OCI-M1 (cell line): ENCODE measurements at regions not wholly inside any gene's neighbourhood (a gene's known extent, or its start where the extent isn't known, plus 50 kb on each side); places are given as distances from the start of the nearest gene placed in this dataset.

Experiments used
- DNase-seq: peaks from one replicate; lab custom pipeline; 2025; lab: John Stamatoyannopoulos, UW

DNA sequence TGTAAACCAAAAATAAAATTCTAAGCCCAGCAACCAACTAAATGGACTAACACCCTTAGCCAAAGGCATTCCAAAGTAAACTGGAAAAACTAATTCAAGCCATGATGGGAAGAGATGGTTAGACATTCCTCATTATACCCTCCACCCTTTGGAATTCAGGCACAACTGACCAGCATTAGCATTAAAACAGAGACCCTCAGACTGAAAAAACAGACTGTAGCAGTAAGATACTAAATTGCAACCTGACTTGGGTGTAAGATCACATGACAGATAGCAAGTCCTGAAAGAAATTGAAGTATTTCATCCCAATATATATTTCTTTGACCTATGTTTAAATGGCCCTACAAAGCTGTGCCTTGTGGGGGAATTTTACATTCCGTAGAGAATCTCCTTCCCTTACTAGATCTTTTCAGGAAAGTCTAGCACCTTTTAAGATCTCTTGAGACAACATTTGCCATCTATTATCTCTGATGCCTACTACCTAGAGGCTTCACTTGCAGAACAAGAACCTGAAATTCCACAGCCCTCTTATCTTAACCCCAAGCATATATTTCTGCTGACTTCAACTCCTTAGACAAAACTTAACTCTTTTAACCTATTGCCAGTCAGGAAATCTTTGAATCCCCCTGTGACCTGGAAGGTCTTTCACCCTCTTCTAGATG is 750.2 kb upstream of the IGFBP3 start:
- DNase-seq, result no peak

DNA sequence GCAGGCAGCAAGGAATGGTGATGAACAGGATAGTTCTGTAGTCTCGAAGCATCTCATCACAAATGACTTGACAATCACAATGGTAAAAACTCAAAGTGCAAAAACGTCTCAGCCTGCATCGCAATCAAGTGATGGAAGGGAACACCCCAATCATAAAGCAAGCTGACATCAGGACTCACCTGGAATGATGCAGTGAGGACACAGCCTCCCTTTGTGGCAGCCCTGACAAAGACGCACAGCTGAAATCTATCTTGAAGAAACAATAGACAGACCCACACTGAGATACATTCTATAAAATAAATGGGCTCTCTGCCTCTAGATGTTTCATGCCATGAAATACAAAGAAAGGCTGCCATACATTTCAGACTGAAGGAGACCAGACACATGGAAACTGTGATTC is 748.0 kb upstream of the IGFBP3 start:
- DNase-seq, result no peak

DNA sequence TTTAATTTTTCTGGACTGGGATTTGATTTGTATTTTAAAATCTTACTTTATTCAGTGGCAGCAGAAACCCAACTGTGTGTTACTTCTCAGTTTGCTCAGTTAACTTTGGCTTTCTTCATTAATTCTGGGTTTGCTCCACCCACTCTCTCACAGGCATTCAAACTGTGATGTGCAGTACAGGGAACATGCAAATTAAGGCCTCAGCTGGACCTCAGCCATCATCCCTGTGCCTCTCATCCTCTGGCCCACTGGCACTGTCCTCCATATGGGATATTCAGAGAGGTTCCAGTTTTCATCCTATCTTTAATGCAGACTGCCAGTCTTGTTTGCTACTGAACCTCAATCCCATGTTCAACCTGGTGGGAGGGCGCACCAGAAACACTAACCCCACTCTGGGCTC is 743.4 kb upstream of the IGFBP3 start:
- DNase-seq, result no peak

DNA sequence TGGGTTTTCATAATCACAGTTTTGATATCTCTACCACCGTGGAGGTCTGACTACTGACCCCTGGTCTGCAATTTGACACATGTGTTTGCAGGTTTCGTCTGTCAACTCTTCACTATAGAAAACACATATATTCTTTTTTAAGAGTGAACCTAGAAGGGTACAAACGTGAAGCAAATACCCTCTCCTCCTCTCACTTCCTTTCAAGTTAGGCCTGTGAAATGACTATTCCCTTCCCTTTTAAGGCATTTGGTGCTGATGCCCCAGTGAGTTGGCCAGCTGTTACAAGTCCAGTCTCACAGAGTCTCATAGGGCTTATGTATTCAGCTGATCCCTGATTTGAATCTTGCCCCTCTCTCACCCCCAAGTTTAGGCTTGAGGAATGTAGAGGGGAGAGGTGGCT is 742.0 kb upstream of the IGFBP3 start:
- no peak for DNase-seq

DNA sequence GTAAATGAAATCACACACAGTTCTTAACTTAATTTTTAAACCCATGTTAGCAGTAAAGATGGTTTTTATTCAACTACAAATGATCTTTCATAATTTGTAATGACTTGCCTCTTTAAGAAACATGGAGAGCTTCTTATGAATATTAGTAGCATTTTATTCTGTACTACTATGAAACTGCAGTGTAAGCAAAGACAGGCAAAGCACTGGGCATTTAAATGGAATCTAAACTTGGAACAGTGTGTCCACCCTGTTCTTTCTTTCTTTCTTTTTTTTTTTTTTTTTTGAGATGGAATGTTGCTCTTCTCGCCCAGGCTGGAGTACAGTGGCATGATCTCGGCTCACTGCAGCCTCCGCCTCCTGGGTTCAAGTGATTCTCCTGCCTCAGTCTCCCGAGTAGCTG is 740.4 kb upstream of the IGFBP3 start:
- no peak for DNase-seq

DNA sequence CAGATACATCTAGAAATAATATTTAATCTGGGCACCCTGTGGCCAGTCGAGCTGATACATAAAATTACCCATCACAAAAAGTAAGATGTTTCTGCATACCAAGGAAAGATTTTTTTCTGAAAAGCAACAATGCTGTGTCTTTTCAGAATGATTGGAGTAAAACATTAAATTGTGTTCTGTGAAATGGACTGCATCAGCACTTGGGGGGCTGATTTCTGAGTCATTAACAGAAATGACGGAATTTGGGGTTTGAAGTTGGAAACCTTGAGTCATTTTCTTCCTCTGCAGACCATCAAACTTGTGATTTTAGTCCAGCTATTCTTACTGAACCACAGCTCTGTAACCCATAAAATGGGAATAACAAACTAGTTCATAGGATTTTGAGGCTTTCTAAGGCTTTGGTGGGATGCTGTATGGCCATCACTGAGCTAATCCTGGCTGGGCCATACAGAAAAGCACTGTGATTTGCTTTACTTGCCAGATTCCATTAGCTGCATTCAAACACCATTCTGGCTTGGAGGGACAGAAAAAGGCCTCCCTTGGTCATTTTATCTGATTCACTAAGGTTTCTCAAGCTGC is 739.4 kb upstream of the IGFBP3 start:
- no peak for DNase-seq

DNA sequence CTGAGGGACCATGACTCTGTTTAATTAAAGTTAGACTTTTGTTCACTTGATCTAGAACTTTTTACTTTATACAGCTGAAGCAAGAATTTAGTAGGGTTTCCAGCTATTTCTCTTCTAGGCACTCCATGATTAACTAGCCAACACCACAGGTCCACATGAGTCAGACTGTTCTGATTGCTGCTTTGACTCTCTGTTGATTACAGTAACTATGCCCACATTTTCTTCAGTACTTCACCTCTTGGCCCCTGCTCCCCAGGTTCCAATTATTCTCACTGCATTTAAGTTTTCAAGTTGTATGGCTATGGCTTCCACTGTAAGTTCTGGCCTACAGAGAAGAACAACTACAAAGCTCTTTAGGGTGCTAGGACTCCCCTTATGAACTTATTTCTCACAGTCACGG is 737.2 kb upstream of the IGFBP3 start:
- no peak for DNase-seq

DNA sequence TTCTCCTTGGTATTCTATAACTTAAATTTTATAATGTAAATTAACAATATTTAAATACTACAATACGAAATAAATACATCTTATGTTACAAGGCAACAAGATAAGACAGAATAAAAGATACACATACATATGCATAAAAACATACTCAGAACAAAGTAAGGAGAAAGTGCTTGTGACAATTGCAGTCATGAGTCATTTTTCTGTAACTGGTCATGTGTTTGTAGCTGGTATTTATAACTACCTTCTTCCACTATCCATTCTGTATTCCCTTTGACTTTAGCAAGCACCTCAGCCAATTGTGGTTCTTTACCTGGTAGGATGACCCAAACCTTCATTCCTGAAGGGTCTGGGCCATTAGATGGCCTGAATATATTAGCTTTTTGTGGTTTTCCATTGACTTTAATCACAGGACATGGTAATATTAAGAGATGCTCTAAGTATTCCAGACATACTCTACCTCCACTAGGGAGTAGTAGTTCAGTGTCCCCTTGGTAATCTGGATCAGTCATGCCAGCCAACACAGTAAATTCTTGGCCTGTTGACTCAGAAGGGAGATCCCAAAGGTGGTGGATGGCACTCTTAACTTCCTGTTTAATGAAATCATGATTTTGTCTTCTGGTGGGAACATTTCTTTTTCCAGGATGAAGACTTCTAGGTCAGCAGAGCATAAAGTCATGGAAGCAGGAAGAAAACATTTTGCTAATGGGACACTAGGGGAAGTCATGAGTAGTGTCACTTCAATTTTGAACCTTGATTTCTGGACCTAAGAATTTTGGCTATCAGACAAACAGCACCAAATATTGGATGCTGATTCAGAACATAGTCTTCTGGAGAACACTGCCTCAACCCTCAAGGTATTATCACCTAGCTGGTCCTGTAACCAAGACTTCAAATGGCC is 733.7 kb upstream of the IGFBP3 start:
- no peak for DNase-seq

DNA sequence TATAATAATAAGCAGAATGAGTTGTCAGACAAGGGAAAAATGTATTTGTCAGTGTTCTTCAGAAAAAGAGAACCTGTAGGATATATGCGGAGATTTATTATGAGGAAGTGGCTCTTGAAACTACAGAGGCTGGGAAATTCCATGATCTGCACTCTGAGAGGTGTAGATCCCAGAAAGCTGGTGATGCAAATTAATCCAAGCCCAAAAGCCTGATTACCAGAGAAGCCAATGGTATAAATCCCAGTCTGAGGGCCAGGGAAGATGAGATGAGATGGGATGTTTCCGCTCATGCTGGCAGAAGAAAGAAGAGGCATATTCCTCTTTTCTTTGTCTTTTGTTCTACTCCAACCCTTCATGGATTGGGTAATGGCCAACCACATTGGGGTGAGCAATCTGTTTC is 732.8 kb upstream of the IGFBP3 start:
- no peak for DNase-seq

DNA sequence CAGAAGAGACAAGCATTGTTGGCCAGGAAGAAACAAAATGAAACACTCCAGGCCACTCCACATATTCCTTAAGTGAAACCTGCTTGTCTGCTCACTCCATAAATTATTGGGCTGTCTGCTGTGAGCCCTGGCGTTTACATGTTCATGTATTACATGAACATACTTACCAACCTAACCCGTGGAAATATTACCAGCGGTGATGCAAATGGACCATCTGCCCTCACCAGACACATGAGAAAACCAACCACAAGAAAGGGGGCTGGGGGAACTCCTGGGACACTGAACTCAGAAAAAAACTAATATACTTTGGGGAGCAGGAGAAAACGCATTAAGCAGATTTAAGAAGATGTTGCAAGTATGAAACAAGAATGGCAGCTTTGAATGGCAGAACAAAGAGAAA is 731.2 kb upstream of the IGFBP3 start:
- no peak for DNase-seq

DNA sequence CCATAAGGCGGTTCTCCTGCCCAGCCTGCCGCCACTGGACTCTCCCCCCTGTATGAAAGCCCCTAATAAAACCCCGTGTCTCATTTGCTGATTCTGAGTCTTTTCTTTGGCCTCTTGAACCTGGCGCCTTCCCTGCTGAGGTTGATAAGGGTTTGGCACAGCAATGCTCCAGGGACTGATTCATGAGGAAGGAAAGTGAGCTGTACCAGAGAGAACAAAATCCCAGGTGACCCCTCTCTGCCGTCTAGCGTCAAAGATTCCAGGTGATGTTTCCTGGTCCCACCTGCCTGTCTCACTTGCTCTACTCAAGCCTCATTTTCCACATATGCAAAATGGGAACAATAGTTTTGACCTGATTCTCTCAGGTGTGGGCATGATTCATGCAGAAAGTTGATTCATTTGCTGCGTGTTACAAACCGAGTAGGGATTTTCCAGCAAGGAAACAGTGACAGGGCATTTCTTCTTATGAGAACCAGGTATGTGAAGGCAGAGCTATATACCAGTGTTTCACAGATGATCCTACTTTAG is 730.6 kb upstream of the IGFBP3 start:
- no peak for DNase-seq

DNA sequence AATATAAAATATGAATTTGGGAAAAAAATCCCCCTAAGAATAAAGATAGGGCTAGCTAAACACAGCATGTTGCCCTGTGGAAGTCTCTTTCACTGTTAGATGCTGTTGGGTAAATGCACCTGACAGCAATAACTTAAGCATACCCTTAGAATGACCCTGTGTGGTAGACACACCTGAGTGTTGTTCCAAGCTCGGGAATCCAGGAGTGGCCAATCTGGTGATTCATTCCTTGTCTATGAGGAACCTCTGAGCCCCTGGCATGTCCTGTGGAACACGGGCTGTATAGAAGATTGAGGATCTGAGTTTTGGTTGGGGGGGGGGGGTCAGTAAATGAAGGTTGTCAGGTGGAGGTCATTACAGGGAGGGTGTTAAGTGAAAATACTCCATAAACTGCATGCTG is 730.0 kb upstream of the IGFBP3 start:
- no peak for DNase-seq

DNA sequence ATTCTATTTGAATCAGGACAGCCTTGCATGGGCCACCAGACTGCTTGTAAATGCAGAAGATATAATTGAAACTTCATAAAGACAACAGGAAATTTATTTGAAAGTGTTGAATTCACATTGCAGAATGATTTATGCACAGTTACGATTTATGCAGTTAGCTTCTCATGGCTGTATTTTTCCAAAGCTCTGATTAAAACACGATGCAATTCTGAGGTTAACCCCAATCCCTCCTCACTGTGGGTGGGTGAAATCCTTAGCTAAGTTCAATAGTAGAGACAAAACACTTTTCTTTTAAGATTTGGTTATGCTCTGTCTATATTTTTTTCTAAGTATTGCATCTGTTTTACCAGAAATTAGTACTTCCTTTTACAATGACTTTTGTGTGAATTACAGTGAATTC is 728.8 kb upstream of the IGFBP3 start:
- no peak for DNase-seq

DNA sequence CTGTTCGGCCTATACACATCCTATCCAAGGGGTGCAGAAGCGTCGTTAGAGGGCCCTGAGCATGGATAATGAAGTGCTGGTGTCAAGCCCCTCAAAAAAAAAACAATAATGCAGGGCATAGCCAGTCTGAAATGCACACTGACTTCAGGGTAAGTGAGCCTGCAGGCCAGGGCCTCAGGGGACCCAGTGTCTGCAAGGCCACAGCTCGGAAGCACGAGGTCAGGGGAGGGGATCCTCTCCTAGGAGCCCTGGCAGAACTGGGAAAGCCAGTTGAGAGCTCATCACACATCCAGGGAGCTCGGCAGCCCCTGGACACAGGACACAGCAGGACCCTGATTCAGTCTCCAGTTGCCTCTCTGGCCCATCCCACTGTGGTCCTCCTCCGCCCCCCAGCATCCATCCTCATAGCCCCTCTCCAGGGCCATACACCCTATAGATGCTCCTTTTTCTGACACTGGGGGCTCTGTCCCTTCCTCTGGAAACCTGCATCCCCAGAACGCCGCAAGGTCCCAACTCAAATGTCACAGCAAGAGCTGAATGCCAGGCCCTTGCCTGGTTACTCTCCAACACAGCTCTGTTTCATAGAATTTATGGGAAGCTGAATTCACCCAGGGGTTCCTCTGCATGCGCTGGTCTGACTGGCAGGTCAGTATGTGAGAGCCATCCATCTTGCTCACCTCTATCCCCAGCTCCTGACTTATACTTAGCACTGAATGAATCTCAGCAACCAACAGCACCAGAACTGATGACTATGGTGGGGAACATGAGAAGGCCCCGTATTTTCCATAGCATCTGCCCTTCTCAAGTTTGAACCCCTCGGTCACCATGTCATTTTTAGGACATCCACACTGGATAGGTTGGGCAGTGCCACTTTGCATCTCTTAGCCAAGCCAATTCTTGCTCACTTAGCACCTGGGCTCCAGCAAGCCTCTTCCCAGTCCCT is 717.0 kb upstream of the IGFBP3 start:
- DNase-seq, result no peak

DNA sequence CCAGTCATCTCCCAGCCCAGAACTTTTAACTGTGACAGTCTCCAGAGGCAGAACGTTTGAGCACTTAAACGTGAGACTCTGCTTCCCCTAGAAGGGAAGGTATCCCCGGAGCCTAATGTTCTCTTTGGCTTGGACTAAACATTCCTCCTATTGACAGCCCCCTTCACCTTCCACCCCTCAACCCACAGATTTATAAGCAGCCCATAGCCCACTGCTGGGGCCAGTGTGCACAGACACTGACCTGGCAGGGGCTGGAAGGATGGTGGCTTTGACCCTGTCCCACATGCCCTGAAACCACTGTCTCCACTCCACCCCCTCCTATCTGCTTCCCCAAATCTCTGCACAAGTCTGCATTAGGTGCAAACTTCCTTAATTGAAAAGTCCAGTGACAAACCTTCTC is 715.0 kb upstream of the IGFBP3 start:
- DNase-seq, result no peak

DNA sequence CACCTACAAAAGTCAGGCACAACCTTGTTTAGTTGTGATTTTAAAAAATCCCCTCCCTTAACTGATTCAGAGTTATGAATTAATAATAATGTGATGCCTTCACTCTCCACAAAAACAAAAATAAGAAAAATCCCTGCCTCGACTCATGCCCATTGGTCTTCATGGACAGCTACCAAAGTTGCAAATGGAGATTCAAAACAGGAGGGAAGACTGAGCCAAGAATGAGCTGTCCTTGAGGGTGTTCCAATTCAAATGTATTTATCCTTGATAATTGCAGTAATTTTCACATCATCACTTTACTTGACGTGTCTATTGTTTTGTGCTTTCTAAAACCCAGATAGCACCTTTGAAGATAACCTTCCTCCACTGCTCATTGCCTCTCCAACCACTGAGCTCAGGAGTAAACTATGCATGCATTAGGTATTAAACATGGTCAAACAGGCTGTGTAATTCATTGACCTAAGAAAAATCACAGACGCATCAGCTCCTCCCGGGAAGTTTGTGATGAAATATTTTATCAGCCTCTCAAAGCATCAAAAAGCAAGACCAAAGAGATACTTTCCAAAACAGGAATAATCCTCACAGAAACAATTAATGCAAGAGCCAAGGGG is 712.7 kb upstream of the IGFBP3 start:
- no peak for DNase-seq

DNA sequence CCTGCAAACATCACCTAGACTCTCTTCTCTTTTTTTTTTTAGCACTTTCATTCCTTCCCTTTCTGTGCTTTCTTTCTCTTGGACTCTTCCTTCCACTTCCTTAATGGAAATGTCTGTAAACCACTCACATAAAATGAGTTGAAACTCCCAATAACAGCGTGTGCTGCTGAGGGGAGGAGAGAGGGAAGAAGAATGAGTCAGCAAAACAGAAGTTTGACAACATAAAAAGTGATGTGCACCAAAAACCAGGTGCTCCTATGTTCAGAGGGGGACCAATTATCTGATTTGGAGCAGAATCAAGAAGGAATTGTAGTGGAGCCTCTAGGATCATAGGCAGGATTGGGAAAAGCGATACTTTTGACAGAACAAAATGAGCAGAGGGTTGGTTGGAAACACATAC is 712.1 kb upstream of the IGFBP3 start:
- DNase-seq, result no peak

DNA sequence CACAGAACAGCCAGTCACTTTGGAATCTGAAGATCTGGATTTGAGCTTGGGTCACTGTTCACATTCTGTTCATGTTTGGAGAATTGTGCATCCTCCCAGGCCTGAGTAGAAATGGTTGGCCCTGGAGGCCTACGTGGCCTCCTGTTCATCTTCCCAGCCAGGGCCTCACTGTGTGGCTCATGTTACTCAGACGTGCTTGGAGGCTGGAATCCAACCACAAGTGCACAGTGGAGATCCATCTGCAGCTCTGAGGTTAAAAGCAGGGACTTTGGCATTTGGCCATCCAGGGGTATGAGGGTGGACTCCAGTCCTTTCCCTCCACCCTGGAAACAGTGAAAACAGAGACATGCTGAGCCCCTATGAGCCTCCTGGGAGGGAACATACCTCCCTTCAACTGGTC is 709.0 kb upstream of the IGFBP3 start:
- DNase-seq, result no peak

DNA sequence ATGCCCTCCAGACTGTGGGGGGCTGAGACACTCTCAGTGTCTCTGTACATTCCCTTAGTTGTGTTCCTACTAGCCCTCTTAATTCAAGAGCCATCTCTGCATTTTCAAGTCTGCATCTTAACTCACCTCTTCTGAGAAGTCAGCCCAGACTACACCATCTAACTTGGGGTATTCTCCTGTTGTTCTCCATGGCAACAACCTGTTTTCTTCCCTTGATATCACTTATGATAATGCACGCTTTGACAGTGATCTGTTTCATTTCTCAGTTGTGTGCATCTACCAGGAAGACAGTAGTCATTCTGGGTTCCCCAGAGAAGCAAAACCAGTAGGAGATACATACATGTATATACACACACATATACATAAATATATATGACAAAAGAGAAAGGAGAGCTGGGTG is 707.3 kb upstream of the IGFBP3 start:
- DNase-seq, result no peak

DNA sequence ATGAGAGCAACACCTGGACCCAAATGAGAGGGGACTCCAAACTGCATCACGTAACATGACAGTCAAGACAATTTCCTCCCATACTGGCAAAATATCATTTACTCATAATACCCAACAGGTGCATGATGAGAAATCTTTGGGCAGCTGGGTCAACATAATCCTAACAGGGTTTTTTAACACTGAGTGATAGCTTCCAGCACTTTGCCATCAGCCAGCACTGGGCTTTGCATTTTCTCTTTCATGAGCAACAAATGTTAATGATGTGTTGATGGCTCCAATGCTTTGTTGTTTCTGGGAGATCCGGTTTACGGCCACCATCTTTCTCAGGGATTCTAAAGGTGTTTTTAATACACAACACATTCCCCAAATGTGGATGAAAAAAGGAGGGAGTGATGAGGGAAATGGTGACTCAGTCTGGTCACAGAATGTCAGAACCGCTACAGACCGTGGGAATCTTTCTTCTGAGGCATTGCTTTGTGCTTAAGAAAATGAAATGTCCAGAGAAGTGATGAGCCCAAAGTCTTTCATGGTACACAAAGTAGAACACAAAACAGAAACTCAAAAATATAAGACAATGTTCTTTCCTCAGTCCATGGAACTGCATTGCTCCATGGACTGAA is 705.7 kb upstream of the IGFBP3 start:
- no peak for DNase-seq

DNA sequence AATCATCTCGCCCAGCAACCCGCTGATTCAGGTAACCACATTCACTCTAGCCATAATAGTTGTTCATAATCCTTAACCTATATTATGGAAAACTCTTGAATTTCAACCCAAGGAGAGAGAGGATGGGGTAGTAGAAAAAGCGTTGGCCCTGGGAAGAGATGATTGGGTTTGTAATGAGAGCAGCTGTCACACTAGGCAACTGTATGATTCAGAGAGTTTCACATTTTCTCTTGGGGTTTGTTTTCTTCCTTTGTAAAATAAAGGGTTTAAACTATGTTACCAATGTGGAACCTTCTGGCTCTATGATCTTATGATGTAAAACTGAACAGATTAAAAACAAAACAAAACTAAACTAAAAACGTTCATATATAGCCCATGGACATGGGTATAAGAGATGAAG is 705.2 kb upstream of the IGFBP3 start:
- no peak for DNase-seq
